ENCODE measurements at regions not wholly inside any gene's neighbourhood (a gene's known extent, or its start where the extent isn't known, plus 50 kb on each side); places are given as distances from the start of the nearest gene placed in this dataset.
"Not testable (repeated sequence)": the region's sequence is repeated elsewhere in the genome, so short reads cannot be mapped to it uniquely, and the experiment has no call there.

DNA sequence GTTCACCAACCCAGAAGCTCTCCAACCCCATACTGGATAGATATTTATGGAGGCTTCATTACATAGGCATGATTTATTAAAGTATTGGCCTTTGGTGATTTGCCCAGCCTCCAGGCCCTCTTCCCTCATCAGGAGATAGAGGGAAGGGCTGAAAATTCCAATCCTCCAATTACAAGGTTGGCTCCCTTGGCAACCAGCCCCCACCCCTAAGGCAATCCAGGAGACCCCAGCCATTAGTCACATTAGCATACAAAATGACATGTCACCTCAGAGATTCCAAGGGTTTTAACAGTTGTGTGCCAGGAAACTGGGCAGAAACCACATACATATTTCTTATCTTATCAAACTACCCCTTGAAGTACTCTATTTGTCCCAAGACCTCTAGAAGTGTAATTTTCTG lies 210.0 kb downstream of the HINT1 start:
- no peak for DNase-seq (ENCODE audit: low read depth in 2 of 2)

DNA sequence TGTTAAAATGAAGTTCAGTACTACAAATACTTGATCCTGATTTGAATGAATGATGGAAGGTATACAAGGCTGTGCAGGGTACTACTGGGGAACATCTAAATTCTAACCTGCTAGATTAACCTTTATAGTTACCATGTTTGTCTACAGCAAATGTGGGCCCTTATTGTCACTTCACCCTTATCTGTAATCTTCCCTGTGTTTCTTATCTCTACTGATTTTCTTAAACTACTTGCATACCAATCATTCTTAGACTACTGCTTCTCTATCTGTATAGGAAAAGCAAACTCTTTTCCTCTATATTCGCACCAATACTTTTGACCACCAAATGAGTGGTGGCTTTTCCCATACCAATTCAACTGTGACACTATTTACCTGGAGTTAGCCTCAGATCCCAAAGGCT lies 210.7 kb downstream of the HINT1 start:
- DNase-seq (ENCODE audit: low read depth in 2 of 2): no peak

DNA sequence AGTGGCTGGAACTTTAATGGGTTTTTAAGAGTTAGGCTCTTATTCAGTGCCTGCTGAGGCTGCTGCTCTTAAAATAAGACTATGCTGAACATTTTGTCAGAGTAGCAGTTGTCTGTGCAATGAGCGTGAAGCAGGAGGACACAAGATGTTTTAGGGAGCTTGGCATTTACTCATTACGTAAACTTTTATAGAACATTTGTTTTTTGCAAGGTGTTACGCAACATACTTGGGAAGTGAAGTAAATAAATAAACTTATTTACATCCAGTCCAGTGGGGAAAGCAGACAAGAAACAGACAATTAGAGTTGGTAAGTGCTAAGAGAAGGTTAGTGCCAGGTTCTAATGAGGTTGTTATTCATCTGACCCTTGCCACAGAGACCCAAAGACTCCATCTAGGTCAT lies 226.0 kb downstream of the HINT1 start:
- DNase-seq (ENCODE audit: low read depth in 2 of 2): no peak

DNA sequence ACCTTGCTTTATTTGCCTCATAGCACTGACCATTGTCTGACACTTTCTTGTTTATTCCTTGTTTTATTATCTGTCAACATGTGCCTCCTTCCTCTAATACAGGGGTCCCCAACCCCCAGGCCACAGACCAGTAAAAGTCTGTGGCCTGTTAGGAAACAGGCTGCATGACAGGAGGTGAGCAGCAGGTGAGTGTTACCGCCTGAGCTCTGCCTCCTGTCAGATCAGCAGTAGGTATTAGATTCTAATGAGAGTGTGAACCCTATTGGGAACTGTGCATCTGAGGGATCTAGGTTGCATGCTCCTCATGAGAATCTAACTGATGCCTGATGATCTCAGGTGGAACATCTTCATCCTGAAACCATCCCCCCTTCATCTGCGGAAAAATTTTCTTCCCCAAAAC lies 228.0 kb downstream of the HINT1 start:
- DNase-seq (ENCODE audit: low read depth in 2 of 2): no peak

DNA sequence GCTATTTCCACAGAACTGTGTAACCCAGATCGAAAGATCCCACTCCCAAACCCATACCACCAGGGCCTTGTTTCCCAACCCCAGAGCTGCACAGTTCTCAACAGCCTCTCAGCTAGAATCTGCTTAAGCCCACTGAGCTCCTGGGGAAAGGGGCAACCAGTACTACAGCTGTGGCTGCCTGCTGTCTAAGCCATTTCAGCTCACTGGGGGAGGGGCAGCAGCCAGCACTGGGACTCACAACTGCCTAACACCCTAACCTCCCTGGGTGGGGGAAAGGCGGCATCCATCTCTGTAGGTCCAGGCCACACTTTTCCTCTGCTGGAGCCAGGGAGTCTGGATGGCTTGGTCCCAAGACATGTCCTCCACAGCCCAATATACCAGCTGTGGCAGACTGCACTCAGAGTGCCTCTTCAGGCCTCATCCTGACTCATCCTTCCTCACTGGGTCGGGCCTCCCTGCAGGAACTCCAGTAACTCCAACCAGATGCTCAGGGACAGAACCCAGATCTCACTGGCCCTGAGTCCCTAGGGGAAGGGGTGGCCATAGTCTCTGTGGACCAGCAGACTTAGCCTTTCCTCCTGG lies 241.4 kb downstream of the HINT1 start:
- DNase-seq (ENCODE audit: low read depth in 2 of 2): no peak

DNA sequence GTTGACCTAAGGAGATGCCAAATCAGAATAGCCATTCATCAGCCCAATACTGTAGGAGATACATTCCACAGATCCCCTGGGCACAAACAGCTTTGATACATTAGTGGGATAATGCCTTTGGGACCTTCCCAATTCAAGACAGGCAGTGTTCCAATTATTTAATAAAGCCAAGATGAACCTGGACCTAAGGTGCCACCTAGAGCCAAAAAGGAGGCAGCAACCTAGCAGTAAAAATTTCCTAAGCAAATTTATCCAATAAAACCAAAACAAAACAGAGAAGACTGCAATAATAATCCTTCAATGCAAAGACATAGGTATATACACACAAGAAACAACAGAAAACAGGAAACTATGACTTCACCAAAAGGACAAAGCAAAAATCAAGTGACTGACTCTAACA lies 253.0 kb downstream of the HINT1 start:
- no peak for DNase-seq (ENCODE audit: low read depth in 2 of 2)

DNA sequence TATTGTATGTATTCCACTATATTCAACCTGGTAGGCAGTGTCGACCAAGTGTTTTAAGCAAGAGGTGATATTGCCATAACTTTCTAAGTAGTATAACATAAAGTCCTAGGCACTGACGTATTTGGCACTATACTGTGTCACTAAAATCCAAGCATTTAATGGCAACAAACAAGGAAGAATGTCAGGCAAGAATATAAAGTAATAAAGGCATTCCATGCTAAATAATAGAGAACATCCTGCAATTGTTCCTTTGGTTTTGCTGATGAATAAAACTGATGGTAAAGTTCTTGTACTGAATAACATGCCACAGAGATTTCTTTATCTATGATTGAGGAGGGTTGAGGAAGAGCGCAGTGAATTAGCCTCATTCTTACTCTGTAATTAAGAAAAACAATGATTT lies 256.9 kb downstream of the HINT1 start:
- no peak for DNase-seq (ENCODE audit: low read depth in 2 of 2)

DNA sequence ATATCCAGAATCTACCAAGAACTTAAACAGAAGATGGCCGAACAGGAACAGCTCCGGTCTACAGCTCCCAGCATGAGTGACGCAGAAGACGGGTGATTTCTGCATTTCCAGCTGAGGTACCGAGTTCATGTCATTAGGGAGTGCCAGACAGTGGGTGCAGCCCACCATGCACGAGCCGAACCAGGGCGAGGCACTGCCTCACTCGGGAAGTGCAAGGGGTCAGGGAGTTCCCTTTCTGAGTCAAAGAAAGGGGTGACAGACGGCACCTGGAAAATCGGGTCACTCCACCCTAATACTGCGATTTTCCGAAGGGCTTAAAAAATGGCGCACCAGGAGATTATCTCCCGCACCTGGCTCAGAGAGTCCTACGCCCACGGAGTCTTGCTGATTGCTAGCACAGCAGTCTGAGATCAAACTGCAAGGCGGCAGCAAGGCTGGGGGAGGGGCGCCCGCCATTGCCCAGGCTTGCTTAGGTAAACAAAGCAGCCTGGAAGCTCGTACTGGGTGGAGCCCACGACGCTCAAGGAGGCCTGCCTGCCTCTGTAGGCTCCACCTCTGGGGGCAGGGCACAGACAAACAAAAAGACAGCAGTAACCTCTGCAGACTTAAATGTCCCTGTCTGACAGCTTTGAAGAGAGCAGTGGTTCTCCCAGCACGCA lies 267.4 kb downstream of the HINT1 start:
- not testable (repeated sequence) for DNase-seq (ENCODE audit: low read depth in 2 of 2)

DNA sequence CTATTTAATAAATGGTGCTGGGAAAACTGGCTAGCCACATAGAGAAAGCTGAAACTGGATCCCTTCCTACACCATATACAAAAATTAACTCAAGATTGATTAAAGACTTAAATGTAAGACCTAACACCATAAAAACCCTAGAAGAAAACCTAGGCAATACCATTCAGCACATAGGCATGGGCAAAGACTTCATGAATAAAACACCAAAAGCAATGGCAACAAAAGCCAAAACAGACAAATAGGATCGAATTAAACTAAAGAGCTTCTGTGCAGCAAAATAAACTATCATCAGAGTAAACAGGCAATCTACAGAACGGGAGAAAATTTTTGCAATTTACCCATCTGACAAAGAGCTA lies 267.9 kb downstream of the HINT1 start:
- DNase-seq (ENCODE audit: low read depth in 2 of 2): not testable (repeated sequence)

DNA sequence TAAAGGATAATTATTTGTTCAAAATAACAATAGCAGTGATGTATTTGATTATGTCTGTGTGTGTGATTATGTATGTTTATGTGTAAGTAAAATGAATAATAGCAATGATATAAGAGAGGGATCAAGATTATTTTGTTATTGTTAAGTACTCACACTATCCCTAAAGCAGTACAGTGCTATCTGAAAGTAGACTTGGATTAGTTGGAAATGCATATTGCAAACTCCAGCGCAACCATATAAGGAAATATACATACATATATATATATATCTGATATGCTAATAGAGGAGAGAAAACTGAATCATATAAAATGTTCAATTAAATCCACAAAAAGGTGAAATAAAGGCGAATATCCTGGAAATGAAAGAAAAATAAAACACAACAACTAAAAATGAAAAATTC lies 268.4 kb downstream of the HINT1 start:
- no peak for DNase-seq (ENCODE audit: low read depth in 2 of 2)

DNA sequence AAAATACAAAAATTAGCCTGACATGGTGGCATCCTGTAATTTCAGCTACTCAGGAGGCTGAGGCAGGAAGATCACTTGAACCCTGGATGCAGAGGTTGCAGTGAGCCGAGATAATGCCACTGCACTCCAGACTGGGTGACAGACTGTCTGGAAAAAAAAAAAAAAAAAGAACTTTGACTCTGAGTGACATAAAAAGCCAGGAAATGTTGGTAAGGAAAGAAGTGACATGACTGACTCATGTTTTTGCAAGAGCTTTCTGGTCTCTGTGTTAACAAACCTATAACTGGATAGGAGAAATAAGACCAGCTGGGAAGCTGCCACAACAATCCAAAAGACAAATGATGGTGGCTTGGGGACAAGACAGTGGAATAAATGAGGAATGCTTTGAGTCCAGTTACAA lies 272.1 kb downstream of the HINT1 start:
- DNase-seq (ENCODE audit: low read depth in 2 of 2): no peak

DNA sequence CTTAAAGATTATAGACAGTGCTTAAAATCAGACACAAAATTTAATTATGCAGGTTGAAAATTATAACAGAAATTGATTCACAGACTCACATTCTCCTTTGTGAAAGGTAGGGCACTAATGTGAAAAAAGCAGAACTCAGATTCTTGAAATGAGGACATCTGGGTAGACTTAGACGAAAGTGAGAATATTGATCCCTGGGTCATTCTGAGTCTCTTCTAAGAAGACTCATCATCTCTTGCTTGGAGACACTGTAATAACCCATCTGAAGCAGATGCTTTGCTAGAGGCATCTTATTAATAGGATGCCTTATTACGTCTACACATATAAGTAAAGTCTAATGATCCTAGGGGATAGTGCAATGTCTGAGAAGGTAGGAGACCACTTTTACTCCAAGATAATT lies 274.4 kb downstream of the HINT1 start:
- no peak for DNase-seq (ENCODE audit: low read depth in 2 of 2)

DNA sequence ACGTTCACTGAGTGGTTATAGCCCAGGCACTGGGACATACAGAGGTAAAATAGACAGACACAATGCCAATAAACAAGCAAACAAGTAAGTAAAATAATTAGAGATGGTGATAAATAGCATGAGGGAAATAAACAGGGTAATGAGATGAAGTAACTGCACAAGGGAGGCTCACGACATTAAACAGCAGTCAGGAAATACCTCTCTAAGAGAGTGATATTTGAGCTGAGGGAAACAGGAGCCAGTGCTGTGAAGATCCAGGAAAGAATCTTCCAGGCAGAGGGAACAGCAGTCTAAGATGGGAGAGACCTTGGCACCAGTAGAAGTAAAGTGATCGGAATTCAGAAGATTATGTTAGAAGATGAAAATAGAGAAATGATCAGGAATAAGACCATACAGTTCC lies 279.4 kb downstream of the HINT1 start:
- no peak for DNase-seq (ENCODE audit: low read depth in 2 of 2)

DNA sequence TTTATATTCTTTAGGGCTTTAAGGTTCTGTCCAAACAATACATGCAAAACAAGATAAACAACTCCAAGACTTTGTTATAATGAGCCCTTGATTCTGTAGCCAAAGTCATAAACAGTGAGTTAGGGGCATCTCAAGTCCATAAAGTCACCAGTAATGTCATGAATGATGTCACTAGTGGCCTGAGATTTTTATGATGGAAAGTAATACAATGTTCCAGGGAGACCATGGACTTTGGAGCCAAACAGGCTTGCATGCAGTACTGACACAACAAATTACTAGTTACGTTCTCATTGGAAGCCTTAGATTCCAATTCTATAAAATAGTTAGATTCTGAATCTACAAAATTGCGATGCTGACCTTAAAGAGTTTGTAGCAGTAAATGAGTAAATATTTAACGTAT lies 280.0 kb downstream of the HINT1 start:
- DNase-seq (ENCODE audit: low read depth in 2 of 2): no peak

DNA sequence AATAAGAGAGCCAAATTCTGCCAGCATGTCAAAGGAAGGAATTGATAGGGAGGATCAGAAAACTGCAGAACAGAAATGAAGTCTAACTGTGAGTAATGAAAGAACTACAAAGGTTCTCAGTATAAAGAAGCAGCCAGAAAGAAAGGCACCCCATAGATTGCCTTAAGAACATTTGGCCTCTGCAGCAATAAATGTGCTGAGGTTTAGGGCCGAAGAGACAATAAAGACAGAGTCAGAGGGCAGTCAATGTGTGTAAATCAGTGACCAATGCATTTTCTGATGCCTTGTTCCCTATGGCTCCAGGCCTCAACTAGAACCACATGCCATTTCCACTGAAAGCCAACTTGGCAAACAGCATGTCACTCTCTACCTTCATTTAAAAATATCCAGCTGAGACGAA lies 281.0 kb downstream of the HINT1 start:
- DNase-seq (ENCODE audit: low read depth in 2 of 2): no peak

DNA sequence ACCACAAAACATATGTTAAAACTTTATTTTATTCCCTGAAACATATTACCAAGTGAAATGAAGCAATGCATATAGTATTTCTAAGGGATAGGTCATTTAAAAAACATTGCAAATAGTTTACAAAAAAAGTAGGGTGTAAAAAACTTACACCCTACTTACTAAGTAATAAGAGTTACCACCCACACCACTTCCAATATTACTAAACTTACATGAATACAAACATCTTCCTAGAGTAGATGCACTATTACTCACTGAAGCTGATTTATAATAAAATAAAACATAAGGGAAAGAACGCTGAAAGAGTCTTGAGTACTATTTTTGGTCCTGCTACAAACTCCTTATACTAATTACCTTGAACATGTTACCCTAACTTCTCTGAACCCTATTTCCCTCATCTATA lies 289.4 kb downstream of the HINT1 start:
- DNase-seq (ENCODE audit: low read depth in 2 of 2): no peak

DNA sequence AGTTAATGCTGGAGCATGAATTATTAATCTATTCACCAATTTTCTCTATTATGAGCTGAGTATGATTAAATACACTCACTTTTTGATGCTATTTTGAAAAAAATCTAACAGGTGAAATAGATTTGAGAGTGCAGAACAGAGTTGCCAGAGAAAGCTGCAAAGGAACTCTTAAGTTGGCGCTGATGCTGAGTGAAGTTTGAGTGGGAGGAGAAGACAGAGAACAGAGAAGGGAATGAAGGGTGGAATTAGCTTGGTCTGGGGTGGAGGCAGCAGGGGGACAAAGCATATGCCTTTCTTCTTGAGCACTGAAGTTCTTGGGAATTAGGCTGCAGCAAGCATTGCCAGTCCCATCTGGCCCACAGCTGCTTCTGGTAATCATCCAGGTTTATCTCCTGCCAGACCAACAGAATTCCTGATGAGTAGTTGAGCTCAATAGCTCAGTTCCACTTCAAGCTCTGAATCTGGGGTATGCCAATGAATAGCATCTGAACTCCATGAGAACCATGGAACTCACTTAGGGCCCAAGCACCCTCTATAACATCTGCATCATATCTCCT lies 290.1 kb downstream of the HINT1 start:
- DNase-seq (ENCODE audit: low read depth in 2 of 2): no peak

DNA sequence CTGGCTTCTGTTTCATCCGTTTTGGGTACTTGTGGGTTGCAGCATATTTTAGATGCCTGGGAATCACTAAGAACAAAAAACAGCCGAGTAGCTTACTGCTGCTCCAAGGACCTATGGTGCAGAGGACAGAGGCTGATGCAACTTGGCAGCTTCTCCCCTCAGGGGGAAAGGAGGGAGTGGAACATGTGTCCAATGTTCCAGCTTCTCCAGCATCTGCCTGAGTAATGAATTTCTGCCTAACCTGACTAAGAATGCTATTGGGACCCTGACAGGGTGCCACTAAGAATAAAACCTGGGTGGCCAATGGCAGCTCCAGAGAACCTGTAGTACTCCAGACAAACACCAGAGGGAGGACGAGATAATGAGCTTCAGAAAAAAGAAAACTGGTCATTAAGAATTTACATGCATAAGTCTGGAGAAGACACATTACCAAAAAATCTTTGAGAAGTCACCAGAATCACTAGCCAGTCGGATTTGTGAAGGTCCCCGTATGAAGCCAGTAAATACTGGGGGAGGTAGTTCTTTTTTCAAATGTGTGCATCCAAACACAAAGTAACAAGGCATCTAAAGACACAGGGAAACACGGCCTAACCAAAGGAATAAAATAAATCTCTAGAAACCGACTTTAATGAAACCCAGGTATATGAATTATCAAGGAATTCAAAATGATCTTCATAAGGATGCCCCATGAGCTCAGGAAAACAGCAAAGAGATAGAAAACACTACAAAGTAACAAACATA lies 293.5 kb downstream of the HINT1 start:
- peak in 1 of 2 donors; percentile 30 for DNase-seq (ENCODE audit: low read depth in 2 of 2)

DNA sequence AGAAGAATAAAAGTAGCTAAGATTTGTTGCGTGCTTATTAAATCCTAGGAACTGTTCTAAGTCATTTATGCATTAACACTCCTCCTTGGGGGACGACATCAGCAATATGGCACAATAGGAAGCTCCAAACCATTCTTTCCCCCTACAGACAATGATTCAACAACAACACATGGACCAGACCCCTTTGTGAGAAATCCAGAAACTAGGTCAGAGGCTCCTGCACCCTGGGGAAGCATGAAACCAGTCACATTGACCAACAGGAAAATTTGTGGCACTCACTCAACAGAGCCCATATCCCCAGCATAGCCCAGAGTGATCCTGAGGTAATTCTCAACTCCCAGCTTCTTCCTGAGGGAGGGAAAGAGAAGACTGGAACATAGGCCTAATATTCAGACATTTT lies 294.4 kb downstream of the HINT1 start:
- no peak for DNase-seq (ENCODE audit: low read depth in 2 of 2)

DNA sequence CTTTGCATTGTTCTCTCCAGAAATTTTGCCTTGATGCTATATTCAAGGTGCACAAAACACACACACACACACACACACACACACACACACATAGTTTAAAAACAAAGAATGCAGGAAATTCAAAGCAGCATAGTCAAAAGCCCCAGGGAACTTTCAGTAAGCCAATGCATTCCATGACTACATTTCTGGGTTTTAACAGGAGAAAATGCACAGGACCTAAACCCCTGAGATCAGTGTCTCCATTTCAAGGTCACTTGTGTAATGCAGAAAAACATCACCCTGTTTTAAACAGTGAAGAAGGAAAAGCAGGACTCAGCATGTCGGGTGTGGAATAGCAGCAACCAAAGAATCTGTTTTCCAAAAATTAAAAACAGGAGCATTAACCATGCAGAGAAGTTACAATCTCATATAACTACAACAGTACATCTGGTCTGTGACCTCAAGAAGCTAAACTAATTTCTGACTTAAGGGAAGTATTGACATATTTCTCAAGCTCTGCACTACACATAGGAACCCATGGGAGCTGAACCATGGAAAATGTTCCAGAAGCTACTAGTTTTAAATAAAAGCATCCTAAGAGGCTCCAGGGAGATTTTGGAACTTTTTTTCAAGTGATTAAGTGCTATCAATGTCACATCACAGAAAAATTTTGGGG lies 296.7 kb downstream of the HINT1 start:
- DNase-seq (ENCODE audit: low read depth in 2 of 2): no peak

DNA sequence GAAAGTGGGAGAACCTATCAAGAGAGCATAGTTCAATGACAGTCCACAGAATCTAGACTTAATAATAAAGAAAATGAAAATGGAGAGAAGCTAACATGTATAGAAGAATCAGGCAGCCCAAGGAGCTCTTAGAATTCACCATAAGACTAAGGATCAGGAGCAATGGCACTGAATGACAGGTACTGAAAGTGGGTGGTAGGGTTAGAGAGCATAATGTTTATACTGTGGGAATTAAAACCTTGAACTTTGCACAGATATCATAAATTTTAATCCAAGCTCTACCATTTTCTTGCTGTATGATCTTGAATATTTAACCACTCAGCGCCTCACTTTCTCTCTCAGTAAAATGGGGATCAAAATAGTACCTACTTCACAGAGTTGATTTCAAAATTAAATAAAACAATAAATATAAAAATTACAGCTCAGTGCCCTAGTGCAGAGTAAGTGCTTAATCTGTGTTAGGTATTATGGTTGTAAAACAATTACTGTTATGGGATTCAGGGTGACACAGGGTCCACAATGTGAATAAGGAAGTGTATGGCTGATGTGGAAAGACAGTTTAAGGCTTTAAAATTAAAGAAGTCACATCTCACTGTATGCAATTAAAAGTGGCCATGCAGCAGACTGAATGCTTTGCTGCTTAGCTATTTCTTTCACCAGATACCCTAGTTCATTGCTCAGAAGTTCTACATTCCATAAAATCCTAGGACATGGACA lies 319.8 kb downstream of the HINT1 start:
- DNase-seq (ENCODE audit: low read depth in 2 of 2): no peak
